Glutamatergic neuron (in vitro differentiated cells): ENCODE measurements at regions not wholly inside any gene's neighbourhood (a gene's known extent, or its start where the extent isn't known, plus 50 kb on each side); places are given as distances from the start of the nearest gene placed in this dataset.

Source experiments
- DNase-seq: peaks from one replicate; pipeline ENCODE4 v3.0.0; 2022
- H3K27ac Mint-ChIP-seq: one replicate; pipeline ENCODE4 v1.8.0; 2020; ENCODE audit warnings: mild to moderate bottlenecking, mixed read lengths, inconsistent platforms; ENCODE audit not compliant: unreplicated experiment
- H3K27me3 Mint-ChIP-seq: one replicate; pipeline ENCODE4 v1.8.0; 2020; ENCODE audit warnings: mild to moderate bottlenecking, moderate library complexity, mixed read lengths, inconsistent platforms; ENCODE audit not compliant: unreplicated experiment
- H3K36me3 Mint-ChIP-seq: one replicate; pipeline ENCODE4 v1.8.0; 2020; ENCODE audit warnings: mild to moderate bottlenecking, mixed read lengths, inconsistent platforms; ENCODE audit not compliant: unreplicated experiment
- H3K4me1 Mint-ChIP-seq: one replicate; pipeline ENCODE4 v1.8.0; 2020; ENCODE audit warnings: mild to moderate bottlenecking, low read depth, mixed read lengths, inconsistent platforms; ENCODE audit not compliant: unreplicated experiment
- H3K4me3 Mint-ChIP-seq: one replicate; pipeline ENCODE4 v1.8.0; 2020; ENCODE audit warnings: mild to moderate bottlenecking, mixed read lengths, inconsistent platforms; ENCODE audit not compliant: unreplicated experiment
- H3K9me3 Mint-ChIP-seq: one replicate; pipeline ENCODE4 v1.8.0; 2020; ENCODE audit warnings: mild to moderate bottlenecking, moderate library complexity, mixed read lengths, inconsistent platforms; ENCODE audit not compliant: unreplicated experiment
- TF ChIP-seq, protein P1 (sequence below): fragments of 200-600 bp; sonication (generic); IDR thresholded peaks from one replicate; pipeline ENCODE4 v1.5.0; 2021; ENCODE audit not compliant: partially characterized antibody, unreplicated experiment

DNA sequence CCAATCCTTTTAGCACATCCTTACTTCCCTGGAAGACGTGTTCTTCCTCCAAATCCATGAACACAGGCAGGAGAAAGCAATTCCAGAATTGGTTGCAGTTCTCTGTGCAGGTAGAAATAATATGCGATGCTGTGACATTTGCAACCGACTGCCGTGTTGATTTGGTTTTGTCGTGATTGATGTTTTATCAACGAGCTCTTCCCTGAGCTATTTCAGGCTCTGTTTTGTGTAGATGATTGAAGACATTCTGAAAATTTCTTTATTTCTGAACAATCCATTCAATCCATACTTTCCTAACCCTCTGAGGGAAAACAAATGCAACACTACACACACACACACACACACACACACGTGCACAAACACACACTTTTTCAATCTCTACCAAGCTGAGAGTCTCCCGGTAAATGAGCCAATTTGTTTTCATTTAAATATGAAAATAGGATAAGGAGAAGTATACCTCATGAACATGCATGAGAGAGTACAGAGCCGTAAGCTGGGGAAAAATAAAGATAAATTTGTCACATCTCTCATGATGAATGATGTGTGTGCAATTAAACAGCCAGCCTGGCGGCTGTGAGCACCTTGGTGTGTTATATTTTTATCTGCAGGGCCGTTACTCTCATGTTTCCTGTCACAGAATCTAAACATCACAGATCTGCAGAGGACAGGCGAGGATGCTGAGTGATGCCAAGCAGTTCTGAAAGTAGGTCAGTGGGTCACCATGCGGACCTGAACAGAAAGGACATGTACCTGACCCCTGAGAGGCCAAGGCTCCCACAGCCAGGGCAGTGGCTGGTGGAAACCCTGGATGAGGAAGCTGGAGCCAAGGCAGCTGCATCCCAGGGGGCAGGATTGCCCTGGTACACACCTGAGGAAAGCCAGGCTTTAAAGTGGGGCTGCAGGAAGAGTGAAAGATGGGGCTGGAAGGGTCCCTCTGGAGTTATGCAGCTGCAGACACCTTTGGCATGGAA is 64.8 kb downstream of the PDCL3 start:
- H3K9me3 Mint-ChIP-seq: no peaks in the 10 kb centered on the region
- H3K27me3 Mint-ChIP-seq: peaks cover 2% of the 10 kb centered on the region
- no peak overlapping the region for H3K4me3 Mint-ChIP-seq
- no peak overlapping the region for H3K27ac Mint-ChIP-seq
- no peaks in the 10 kb centered on the region for H3K36me3 Mint-ChIP-seq
- no peaks in the 10 kb centered on the region for H3K4me1 Mint-ChIP-seq
- DNase-seq: no peak
- TF ChIP-seq, protein P1, sequence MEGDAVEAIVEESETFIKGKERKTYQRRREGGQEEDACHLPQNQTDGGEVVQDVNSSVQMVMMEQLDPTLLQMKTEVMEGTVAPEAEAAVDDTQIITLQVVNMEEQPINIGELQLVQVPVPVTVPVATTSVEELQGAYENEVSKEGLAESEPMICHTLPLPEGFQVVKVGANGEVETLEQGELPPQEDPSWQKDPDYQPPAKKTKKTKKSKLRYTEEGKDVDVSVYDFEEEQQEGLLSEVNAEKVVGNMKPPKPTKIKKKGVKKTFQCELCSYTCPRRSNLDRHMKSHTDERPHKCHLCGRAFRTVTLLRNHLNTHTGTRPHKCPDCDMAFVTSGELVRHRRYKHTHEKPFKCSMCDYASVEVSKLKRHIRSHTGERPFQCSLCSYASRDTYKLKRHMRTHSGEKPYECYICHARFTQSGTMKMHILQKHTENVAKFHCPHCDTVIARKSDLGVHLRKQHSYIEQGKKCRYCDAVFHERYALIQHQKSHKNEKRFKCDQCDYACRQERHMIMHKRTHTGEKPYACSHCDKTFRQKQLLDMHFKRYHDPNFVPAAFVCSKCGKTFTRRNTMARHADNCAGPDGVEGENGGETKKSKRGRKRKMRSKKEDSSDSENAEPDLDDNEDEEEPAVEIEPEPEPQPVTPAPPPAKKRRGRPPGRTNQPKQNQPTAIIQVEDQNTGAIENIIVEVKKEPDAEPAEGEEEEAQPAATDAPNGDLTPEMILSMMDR: no peak

DNA sequence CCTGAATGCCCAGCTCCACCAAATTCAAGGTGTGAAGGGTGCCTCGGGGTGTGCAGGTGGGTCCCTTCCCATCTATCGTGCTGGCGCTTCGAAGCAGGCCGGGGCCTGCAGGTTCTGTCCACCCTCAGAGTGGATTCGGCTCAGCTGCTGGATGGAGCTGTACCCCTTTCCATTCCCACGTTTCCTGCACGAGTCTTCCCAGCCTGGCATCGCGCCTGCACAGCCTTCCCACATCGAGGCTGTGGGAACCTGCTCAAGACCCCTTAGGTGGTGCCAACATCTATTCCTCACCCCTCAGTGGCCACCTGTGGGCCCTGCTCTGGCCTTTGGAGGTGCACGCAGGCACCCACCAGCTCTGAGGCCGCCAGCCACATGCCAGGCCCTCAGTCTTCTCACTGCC is 65.7 kb downstream of the PDCL3 start:
- no peak for DNase-seq
- TF ChIP-seq, protein P1: no peak
- H3K36me3 Mint-ChIP-seq: no peaks in the 10 kb centered on the region
- H3K4me1 Mint-ChIP-seq: no peaks in the 10 kb centered on the region
- H3K4me3 Mint-ChIP-seq: no peak overlapping the region
- no peaks in the 10 kb centered on the region for H3K9me3 Mint-ChIP-seq
- no peak overlapping the region for H3K27ac Mint-ChIP-seq
- peaks cover 2% of the 10 kb centered on the region for H3K27me3 Mint-ChIP-seq

GRCh38 chr2:100629309-100629708 is 66.5 kb downstream of the PDCL3 start:
- H3K9me3 Mint-ChIP-seq: no peaks in the 10 kb centered on the region
- no peak overlapping the region for H3K27ac Mint-ChIP-seq
- no peak overlapping the region for H3K4me3 Mint-ChIP-seq
- TF ChIP-seq, protein P1: no peak
- DNase-seq: no peak
- H3K36me3 Mint-ChIP-seq: no peaks in the 10 kb centered on the region
- peaks cover 2% of the 10 kb centered on the region for H3K27me3 Mint-ChIP-seq
- no peaks in the 10 kb centered on the region for H3K4me1 Mint-ChIP-seq

DNA sequence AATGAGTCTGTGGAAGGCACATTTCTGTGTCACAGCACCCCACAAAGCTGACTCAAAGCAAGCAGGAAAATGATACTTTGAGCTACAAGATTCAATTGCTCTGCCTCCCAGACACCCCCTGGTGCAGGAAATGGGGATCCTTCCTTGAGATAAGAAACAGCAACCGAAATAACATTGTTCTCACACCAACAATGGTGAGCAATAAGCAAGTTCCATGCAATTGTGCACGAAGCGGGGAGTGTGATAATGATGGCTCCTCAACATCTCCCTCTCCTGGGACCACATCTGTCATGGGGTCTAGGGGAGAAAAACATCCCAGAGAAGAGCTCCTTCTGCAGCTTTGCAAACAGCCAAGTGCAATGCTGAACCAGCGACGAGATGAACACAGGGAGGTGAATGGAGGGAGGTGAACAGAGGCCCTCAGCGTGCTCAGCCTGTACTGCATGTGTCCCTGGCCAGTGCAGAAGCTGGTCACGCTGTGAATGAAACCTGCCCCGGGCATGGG is 67.7 kb downstream of the PDCL3 start:
- DNase-seq: no peak
- no peaks in the 10 kb centered on the region for H3K9me3 Mint-ChIP-seq
- no peak overlapping the region for H3K4me3 Mint-ChIP-seq
- no peak overlapping the region for H3K27ac Mint-ChIP-seq
- no peaks in the 10 kb centered on the region for H3K4me1 Mint-ChIP-seq
- no peaks in the 10 kb centered on the region for H3K36me3 Mint-ChIP-seq
- TF ChIP-seq, protein P1: no peak
- H3K27me3 Mint-ChIP-seq: peaks cover 2% of the 10 kb centered on the region

DNA sequence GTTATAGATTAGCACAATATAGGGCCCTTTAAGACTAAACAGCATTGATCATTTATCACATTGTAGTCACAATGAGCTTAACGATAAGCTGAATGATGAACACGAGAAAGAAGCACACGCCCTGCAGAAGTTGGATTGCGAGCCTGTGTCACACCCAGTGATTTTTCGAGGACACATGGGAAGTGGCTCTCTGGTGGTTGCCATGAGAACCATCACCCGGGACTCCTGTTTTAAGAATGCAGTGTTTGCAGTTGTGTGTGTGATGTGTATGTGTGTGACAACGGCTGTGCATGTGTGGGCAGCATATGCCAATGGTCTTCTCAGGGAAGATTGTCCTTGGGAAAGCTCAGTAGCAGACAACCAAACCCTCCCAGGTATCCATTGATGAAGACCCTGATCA is 69.2 kb downstream of the PDCL3 start:
- Mint-ChIP-seq H3K4me1 (no peaks in the 10 kb centered on the region), H3K27ac (no peak overlapping the region), H3K9me3 (no peaks in the 10 kb centered on the region), H3K27me3 (peaks cover 2% of the 10 kb centered on the region), H3K36me3 (no peaks in the 10 kb centered on the region), H3K4me3 (no peak overlapping the region)
- DNase-seq: no peak
- TF ChIP-seq, protein P1: no peak
